ENCODE measurements at regions not wholly inside any gene's neighbourhood (a gene's known extent, or its start where the extent isn't known, plus 50 kb on each side); places are given as distances from the start of the nearest gene placed in this dataset.

DNA sequence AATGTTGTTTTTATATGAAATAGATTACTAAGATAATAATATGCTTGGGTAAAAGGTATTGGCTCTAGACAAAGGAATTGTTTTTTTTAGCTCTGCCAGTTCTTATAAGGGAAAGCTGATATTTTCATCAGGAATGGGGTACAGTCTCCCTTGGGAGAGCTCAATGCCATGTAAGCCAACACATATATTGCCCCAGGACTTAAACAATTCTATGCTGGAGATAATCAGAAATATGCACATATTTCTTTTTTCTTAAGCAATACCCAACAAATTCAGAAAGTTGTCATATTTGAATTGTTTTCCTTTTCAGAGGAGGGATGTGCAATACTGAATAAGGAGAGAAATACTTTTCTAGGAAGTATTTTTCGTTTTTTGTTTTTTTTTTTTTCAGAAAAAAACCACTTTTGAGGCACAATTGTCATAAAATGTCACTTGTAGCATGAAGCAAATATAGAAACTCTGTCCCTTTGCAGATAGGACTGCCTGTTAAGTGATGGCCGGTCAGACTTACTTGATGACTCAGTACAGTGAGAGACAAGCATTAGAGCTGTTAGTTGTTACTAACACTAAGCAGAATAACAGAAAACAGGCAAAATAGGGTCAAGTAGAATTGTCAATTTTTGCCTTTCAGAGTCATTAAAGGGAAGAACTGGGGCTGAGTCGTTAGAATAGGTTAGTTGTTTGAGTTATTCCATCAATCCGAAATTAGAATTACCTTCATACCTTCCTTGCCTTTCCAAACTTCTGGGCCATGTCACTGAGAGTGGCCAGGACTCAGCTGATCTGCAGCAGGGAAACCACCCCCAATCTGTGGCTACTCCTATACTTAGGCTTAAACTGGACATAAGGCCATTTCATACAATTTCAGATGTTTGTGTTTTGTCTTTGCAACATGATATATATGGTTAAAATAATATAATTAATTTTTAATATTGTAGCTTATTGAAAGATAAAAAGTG, 168.1 kb downstream of the SLC38A4 start:
- Histone ChIP-seq H2BK5ac (ENCODE audit: low read depth, low read length) (no peak overlapping the region), H3K27me3 (replicated peaks in 1 of 4; ENCODE audit: control insufficient read depth in 3 of 4, extremely low read depth in 1 of 4, insufficient read depth in 3 of 4, low read length in 3 of 4) (no peaks in the 10 kb centered on the region), H3K4ac (replicated peaks; ENCODE audit: insufficient read length, low read depth, low read length) (no peak overlapping the region), H3K4me3 (ENCODE audit: extremely low read depth in 1 of 4, insufficient read depth in 2 of 4, low read depth in 3 of 4, low read length in 4 of 4) (no peak overlapping the region), H2BK12ac (ENCODE audit: low read depth, low read length) (no peak overlapping the region), H3K9me3 (ENCODE audit: insufficient read depth in 2 of 2, low read depth in 1 of 2, low read length in 1 of 2) (no peaks in the 10 kb centered on the region), H4K5ac (ENCODE audit: insufficient read length, low read depth, low read length) (no peak overlapping the region), H2BK15ac (ENCODE audit: low read length) (no peak overlapping the region), H3K14ac (ENCODE audit: insufficient read length) (no peak overlapping the region), H3K4me1 (replicated peaks in 1 of 4; ENCODE audit: control insufficient read depth in 3 of 4, insufficient read depth in 4 of 4, low read length in 3 of 4) (no peaks in the 10 kb centered on the region; a peak in 1 of 7 replicates), H3K79me2 (ENCODE audit: control insufficient read depth in 1 of 2, insufficient read depth in 2 of 2, low read length in 2 of 2) (no peaks in the 10 kb centered on the region), H2AFZ (ENCODE audit: low read length) (no peak overlapping the region), H3K9ac (replicated peaks in 1 of 4; ENCODE audit: extremely low read depth in 1 of 4, low read depth in 3 of 4, low read length in 3 of 4) (no peak overlapping the region), H4K91ac (replicated peaks; ENCODE audit: insufficient read length, low read length) (no peak overlapping the region), H3K79me1 (ENCODE audit: low read depth, low read length) (no peaks in the 10 kb centered on the region), H3K23me2 (ENCODE audit: low read depth, low read length) (no peaks in the 10 kb centered on the region), H3K18ac (ENCODE audit: extremely low read depth, low read length) (no peak overlapping the region), H2BK20ac (ENCODE audit: low read length) (no peak overlapping the region), H4K8ac (ENCODE audit: extremely low read depth, insufficient read depth, low read length) (no peak overlapping the region), H3K4me2 (ENCODE audit: insufficient read depth in 1 of 2, low read depth in 2 of 2, low read length in 2 of 2) (no peak overlapping the region), H3K27ac (ENCODE audit: low read depth, low read length) (no peak overlapping the region), H4K20me1 (replicated peaks in 1 of 2; ENCODE audit: control insufficient read depth in 1 of 2, insufficient read depth in 2 of 2, low read length in 2 of 2) (no peaks in the 10 kb centered on the region), H3K23ac (ENCODE audit: insufficient read length) (no peak overlapping the region), H3K56ac (replicated peaks; ENCODE audit: insufficient read length, low read depth, low read length) (no peak overlapping the region), H3K36me3 (ENCODE audit: control insufficient read depth in 2 of 4, insufficient read depth in 4 of 4, low read length in 3 of 4) (no peaks in the 10 kb centered on the region), H2AK5ac (ENCODE audit: low read depth, low read length) (no peak overlapping the region), H2BK120ac (replicated peaks; ENCODE audit: low read depth, low read length) (no peak overlapping the region)
- DNase-seq (ENCODE audit: low read depth in 1 of 2, low spot score in 2 of 2): no peak
- WGBS, 2 experiments (ENCODE audit: extremely low coverage in 1 of 2, insufficient coverage in 1 of 2, insufficient read length in 1 of 2, insufficient replicate concordance in 2 of 2, low coverage in 1 of 2, low lambda C conversion rate in 2 of 2, missing lambda C conversion rate in 1 of 2): 82% methylated on average over 4 of the region's 4 CpGs; no CpG with 5 or more reads in 1 of the 2 experiments
- no peak for FAIRE-seq
- POLR2A ChIA-PET (ENCODE audit: partially characterized antibody): interaction anchor here (0.9 to 2.9 kb wide), 3 partner anchors 272 to 291 kb away, joined by 3 to 12 read pairs (median 3); no protein-coding TSS in a partner anchor
- CTCF ChIA-PET (ENCODE audit: partially characterized antibody): interaction anchor here (0.6 to 2.0 kb wide), 10 partner anchors 17 to 507 kb away, joined by 3 to 6 read pairs (median 3); partner anchors contain the start of gene SLC38A1
- no peak for TF ChIP-seq CREB1 (IDR thresholded peaks at IDR 0.05)
- TF ChIP-seq SAP30 (IDR thresholded peaks at IDR 0.05; ENCODE audit: insufficient read depth, insufficient replicate concordance, low read length): no peak
- no peak for TF ChIP-seq TBP (IDR thresholded peaks at IDR 0.05; ENCODE audit: low read depth, low read length)
- TF ChIP-seq POU5F1 (IDR thresholded peaks at IDR 0.05; ENCODE audit: low read depth, low read length): no peak
- no peak for TF ChIP-seq CTBP2 (IDR thresholded peaks at IDR 0.05; ENCODE audit: borderline replicate concordance, insufficient read depth, insufficient read length, low read length)
- no peak for TF ChIP-seq EZH2 (IDR thresholded peaks at IDR 0.05; ENCODE audit: low read depth, low read length, severe bottlenecking)
- TF ChIP-seq HDAC6 (IDR thresholded peaks at IDR 0.05; ENCODE audit: low read depth, low read length): no peak
- TF ChIP-seq SP4 (IDR thresholded peaks at IDR 0.05; ENCODE audit: low read length): no peak
- no peak for TF ChIP-seq CHD1 (IDR thresholded peaks at IDR 0.05; ENCODE audit: low read depth, low read length)
- no peak for TF ChIP-seq BRCA1 (IDR thresholded peaks at IDR 0.05; ENCODE audit: low read depth, low read length)
- TF ChIP-seq, protein P1, sequence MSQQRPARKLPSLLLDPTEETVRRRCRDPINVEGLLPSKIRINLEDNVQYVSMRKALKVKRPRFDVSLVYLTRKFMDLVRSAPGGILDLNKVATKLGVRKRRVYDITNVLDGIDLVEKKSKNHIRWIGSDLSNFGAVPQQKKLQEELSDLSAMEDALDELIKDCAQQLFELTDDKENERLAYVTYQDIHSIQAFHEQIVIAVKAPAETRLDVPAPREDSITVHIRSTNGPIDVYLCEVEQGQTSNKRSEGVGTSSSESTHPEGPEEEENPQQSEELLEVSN (IDR thresholded peaks at IDR 0.05): no peak
- TF ChIP-seq KDM4A (IDR thresholded peaks at IDR 0.05; ENCODE audit: low read depth, low read length, severe bottlenecking): no peak
